ENCODE measurements at regions not wholly inside any gene's neighbourhood (a gene's known extent, or its start where the extent isn't known, plus 50 kb on each side); places are given as distances from the start of the nearest gene placed in this dataset.
A peak's percentile ranks its signal among the peaks of the same experiment; 100 is the strongest.

DNA sequence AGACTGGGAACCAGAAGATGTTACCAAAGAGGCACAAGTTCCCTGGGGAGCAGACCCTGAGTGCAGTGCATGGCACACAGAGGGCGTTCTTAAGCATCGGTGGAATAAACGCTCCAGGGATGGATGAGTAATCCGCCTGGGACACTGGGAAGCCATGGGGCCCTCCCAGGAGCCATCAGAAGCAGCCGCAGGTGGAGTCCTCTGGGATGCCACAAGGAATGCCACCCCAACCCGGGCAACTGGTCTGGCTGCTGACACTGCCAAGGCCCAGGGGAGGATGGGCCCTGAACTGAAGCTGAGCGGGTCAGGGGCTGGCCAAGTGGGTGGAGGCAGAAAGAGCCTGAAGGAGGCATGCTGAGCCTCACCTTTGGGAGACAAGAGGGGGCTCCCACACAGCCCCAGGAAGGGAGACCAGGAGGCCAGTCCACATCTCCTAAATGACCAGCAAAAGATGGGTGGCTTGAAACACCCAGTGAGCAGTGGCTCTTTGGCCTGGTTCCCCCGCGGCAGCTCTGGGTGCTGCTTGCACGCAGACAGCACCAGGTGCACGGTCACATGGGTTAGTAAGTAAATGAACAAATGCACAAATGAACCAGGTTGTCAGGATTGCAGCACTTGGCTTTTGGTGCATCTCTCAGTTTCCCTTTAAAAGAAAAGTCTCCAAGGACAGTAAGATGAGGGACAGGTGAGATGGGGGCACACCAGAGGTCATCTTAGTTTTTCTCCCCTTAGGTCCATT, 141.3 kb upstream of the ZMIZ1 start:
- TF ChIP-seq CTCF (conservative IDR thresholded peaks at IDR 0.05 in 1 of 2, IDR thresholded peaks at IDR 0.05 in 1 of 2; ENCODE audit: extremely low read depth in 1 of 2, insufficient read depth in 1 of 2, low read depth in 1 of 2, low read length in 2 of 2) = peak in 1 of 2 donors; percentile 37
- no peak for TF ChIP-seq EZH2 (IDR thresholded peaks at IDR 0.05; ENCODE audit: borderline replicate concordance, low read length)

All from mammary epithelial cell (primary cell).